Erythroblast (primary cell): ENCODE measurements at regions not wholly inside any gene's neighbourhood (a gene's known extent, or its start where the extent isn't known, plus 50 kb on each side); places are given as distances from the start of the nearest gene placed in this dataset.

Experiments
- GATA1 ChIP-seq: IDR thresholded peaks from 2 replicates; pipeline ENCODE4 v1.6.1; 2011; ENCODE audit warnings: low read depth, mild to moderate bottlenecking, control low read depth, low read length, moderate library complexity
- POLR2A ChIP-seq: IDR thresholded peaks from 2 replicates; pipeline ENCODE4 v1.6.1; 2011; ENCODE audit warnings: mild to moderate bottlenecking, low read length

GRCh38 chr2:16907645-16908282 is 242.1 kb upstream of the CYRIA start:
- no peak for TF ChIP-seq POLR2A
- no peak for TF ChIP-seq GATA1
